MG63 (cell line): ENCODE measurements at regions not wholly inside any gene's neighbourhood (a gene's known extent, or its start where the extent isn't known, plus 50 kb on each side); places are given as distances from the start of the nearest gene placed in this dataset.

Experiments
- DNase-seq: peaks from one replicate; pipeline ENCODE4 v3.0.0-alpha.2; 2020
- H3K27me3 ChIP-seq: fragments of 250-450 bp; sonication (Bioruptor Pico); 2 replicates; pipeline ENCODE4 v1.5.1; 2020; ENCODE audit warnings: mild to moderate bottlenecking, moderate library complexity
- H3K36me3 ChIP-seq: fragments of 250-450 bp; sonication (Bioruptor Pico); 2 replicates; pipeline ENCODE4 v1.5.1; 2020; ENCODE audit warnings: mild to moderate bottlenecking, moderate library complexity
- H3K4me3 ChIP-seq: fragments of 250-450 bp; sonication (Bioruptor Pico); 2 replicates; pipeline ENCODE4 v1.5.1; 2020; ENCODE audit warnings: mild to moderate bottlenecking, moderate library complexity
- H3K9me3 ChIP-seq: fragments of 250-450 bp; sonication (Bioruptor Pico); 2 replicates; pipeline ENCODE4 v1.5.1; 2020; ENCODE audit warnings: mild to moderate bottlenecking, moderate library complexity

DNA sequence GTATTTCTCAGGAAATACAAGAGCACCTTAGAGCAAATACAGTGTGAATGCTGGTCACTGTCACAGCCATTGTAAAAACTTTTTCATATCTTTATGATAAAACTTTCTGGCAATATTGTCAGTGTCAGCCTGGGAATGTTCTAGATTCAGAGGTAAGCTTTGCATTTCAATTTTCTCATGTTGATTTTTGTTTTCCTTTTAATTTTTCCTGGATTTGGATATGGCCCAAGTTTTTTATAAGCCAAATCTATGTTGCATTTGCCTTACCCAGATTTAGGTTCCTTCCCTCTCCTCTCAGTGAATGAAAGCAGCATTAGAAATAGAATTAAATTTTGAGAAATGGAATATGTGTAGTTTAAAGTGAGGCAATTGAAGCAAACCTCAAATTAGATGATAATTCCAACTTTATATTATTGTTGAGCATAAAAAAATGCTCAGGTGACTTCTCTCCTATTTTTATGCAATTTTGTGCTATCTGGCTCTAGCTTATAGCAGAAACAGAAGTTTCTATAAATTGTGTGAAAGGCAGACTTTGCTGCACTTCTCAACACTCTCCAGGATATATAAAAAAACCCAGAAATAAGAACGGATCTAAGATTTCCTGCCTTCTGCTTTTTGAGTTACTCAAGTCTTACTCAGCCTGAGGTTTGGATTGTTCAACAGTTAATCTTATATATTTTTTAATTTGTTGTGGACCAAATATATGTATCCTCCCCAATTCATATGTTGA lies 368.2 kb upstream of the PRICKLE1 start:
- H3K36me3 ChIP-seq, result no peaks in the 10 kb centered on the region
- H3K27me3 ChIP-seq, result no peaks in the 10 kb centered on the region
- no peak overlapping the region for H3K4me3 ChIP-seq
- H3K9me3 ChIP-seq, result peaks cover 10% of the 10 kb centered on the region
- no peak for DNase-seq

GRCh38 chr12:42957136-42957535 lies 367.6 kb upstream of the PRICKLE1 start:
- peaks cover 10% of the 10 kb centered on the region for H3K9me3 ChIP-seq
- DNase-seq, result peak; percentile 52
- H3K4me3 ChIP-seq, result no peak overlapping the region
- H3K27me3 ChIP-seq, result no peaks in the 10 kb centered on the region
- no peaks in the 10 kb centered on the region for H3K36me3 ChIP-seq

DNA sequence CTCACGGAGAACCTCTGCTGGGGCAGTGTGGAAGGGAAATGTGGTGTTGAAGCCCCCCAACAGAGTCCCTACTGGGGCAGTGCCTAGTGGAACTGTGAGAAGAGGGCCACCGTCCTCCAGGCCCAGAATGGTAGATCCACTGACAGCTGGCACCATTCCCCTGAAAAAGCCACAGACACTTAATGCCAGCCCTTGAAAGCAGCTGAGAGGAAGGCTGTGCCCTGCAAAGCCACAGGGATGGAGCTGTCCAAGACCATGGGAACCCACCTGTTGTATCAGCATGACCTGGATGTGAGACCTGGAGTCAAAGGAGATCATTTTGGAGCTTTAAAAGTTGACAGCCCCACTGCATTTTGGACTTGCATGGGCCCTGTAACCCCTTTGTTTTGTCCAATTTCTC lies 363.5 kb upstream of the PRICKLE1 start:
- no peak for DNase-seq
- no peak overlapping the region for H3K4me3 ChIP-seq

DNA sequence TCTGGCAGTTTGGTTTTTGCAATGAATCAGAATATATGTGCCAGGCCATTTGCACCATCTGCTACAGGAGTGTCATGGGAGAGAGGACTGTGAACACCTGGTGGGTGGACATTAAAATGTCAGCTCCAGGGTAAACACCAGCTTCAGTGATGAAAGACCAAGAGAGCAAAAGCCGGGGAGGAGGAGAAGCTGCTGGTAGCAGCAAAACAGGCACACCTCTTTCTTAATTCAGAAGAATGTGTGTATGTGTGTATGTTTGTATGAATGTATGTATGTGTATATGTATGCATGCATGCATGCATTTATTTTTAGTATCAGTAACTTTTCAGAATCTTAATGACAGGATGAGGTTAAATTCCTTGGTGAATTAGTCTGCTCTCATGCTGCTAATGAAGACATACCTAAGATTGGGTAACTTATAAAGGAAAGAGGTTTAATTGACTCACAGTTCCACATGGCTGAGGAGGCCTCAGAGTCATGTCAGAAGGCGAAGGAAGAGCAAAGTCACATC lies 357.4 kb upstream of the PRICKLE1 start:
- Histone ChIP-seq H3K27me3 (no peaks in the 10 kb centered on the region), H3K9me3 (peaks cover 3% of the 10 kb centered on the region), H3K4me3 (no peak overlapping the region), H3K36me3 (no peaks in the 10 kb centered on the region)
- DNase-seq, result no peak

More for the DNA sequence above, 363.5 kb upstream of the PRICKLE1 start:
- H3K27me3 ChIP-seq, result no peaks in the 10 kb centered on the region
- H3K36me3 ChIP-seq, result no peaks in the 10 kb centered on the region
- no peaks in the 10 kb centered on the region; the same call in 1 of the 2 replicates for H3K9me3 ChIP-seq

DNA sequence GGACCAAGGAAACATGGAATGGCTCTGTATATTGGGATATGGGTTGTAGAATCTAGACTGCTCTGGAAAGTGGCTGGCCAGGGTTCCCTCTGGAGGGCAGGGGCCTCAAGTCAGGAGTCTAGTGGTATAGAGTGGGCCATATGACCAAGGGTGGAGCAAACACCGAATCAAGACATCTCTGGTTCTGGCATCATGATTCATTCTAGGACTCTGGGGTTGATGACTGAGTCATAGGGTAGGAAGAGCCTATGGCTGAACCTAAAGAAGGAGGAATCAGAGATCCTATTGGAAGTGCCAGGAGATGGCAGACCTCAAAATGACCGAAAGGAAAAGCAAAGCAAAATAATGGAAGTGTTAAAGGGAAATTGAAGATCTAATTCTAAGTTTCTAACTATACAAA lies 356.4 kb upstream of the PRICKLE1 start:
- Histone ChIP-seq H3K4me3 (no peak overlapping the region), H3K27me3 (no peaks in the 10 kb centered on the region)

DNA sequence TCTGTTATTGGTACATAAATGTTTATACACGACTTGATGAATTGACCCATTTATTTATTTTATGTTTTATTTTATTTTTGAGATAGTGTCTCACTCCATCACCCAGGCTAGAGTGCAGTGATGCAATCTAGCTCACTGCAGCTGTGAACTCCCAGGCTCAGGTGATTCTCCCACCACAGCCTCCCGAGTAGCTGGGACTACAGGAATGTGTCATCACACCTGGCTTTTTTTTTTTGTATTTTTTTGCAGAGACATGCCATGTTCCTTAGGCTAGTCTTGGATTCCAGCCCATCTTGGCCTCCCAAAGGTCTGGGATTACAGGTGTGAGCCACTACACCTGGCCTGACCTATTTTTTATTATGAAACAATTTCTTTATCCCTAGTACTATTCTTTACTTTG lies 355.0 kb upstream of the PRICKLE1 start:
- Histone ChIP-seq H3K9me3 (peaks cover 7% of the 10 kb centered on the region), H3K4me3 (no peak overlapping the region), H3K27me3 (no peaks in the 10 kb centered on the region), H3K36me3 (no peaks in the 10 kb centered on the region)
- DNase-seq, result no peak

More for the DNA sequence above, 356.4 kb upstream of the PRICKLE1 start:
- DNase-seq, result no peak
- no peaks in the 10 kb centered on the region for H3K36me3 ChIP-seq
- H3K9me3 ChIP-seq, result peaks cover 7% of the 10 kb centered on the region

- DNase-seq, result no peak
- Histone ChIP-seq H3K27me3 (no peaks in the 10 kb centered on the region), H3K9me3 (peaks cover 8% of the 10 kb centered on the region), H3K36me3 (no peaks in the 10 kb centered on the region), H3K4me3 (no peak overlapping the region)
These were observed 347.4 kb upstream of the PRICKLE1 start for GRCh38 chr12:42936991-42937390.

- no peaks in the 10 kb centered on the region for H3K27me3 ChIP-seq
- no peak for DNase-seq
- no peaks in the 10 kb centered on the region for H3K36me3 ChIP-seq
- peaks cover 5% of the 10 kb centered on the region for H3K9me3 ChIP-seq
- no peak overlapping the region for H3K4me3 ChIP-seq
These were observed 346.7 kb upstream of the PRICKLE1 start for GRCh38 chr12:42936260-42936659.

GRCh38 chr12:42935756-42936155 lies 346.2 kb upstream of the PRICKLE1 start:
- no peak for DNase-seq
- Histone ChIP-seq H3K4me3 (no peak overlapping the region), H3K36me3 (no peaks in the 10 kb centered on the region), H3K9me3 (peaks cover 4% of the 10 kb centered on the region), H3K27me3 (no peaks in the 10 kb centered on the region)

GRCh38 chr12:42935090-42935489 lies 345.5 kb upstream of the PRICKLE1 start:
- Histone ChIP-seq H3K27me3 (no peaks in the 10 kb centered on the region), H3K36me3 (no peaks in the 10 kb centered on the region), H3K9me3 (peaks cover 4% of the 10 kb centered on the region; the same call in 1 of the 2 replicates), H3K4me3 (no peak overlapping the region)
- no peak for DNase-seq

- no peak overlapping the region for H3K4me3 ChIP-seq
- 0 out of 2 replicates have a peak, but pooled peaks cover under 1% of the 10 kb centered on the region for H3K9me3 ChIP-seq
- no peaks in the 10 kb centered on the region for H3K27me3 ChIP-seq
- no peak for DNase-seq
- H3K36me3 ChIP-seq, result no peaks in the 10 kb centered on the region
These were observed 344.0 kb upstream of the PRICKLE1 start for GRCh38 chr12:42933461-42934081.

GRCh38 chr12:42932936-42933335 lies 343.4 kb upstream of the PRICKLE1 start:
- Histone ChIP-seq H3K9me3 (no peaks in the 10 kb centered on the region), H3K36me3 (no peaks in the 10 kb centered on the region), H3K4me3 (no peak overlapping the region), H3K27me3 (no peaks in the 10 kb centered on the region)
- DNase-seq, result no peak

GRCh38 chr12:42926232-42926631 lies 336.7 kb upstream of the PRICKLE1 start:
- Histone ChIP-seq H3K4me3 (no peak overlapping the region), H3K27me3 (no peaks in the 10 kb centered on the region), H3K36me3 (no peaks in the 10 kb centered on the region), H3K9me3 (no peaks in the 10 kb centered on the region; the same call in 1 of the 2 replicates)
- DNase-seq, result no peak

- no peaks in the 10 kb centered on the region for H3K27me3 ChIP-seq
- no peaks in the 10 kb centered on the region for H3K36me3 ChIP-seq
- DNase-seq, result no peak
- H3K9me3 ChIP-seq, result no peaks in the 10 kb centered on the region; the same call in 1 of the 2 replicates
- H3K4me3 ChIP-seq, result no peak overlapping the region
These were observed 334.9 kb upstream of the PRICKLE1 start for GRCh38 chr12:42924482-42924881.

DNA sequence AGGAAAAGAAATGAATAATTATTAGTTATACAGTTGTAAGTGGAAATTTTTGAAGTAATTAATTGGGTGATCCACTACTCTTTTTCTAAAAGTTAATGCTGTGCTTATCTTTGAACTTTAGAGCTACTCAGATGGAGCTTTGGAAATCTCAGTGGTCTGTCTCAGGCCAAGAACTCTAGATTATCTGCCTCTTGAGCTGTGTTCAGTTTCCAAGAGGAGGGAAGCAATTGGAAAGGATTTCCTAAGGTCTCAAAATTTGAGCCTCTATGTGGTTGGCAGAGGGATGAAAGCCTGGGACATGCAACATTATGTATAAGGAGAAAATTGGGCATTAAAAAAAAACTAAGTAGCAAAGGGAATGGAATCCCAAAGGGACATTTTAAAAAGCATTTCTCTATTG lies 334.0 kb upstream of the PRICKLE1 start:
- no peaks in the 10 kb centered on the region for H3K36me3 ChIP-seq
- no peaks in the 10 kb centered on the region for H3K27me3 ChIP-seq
- DNase-seq, result no peak
- no peaks in the 10 kb centered on the region; the same call in 1 of the 2 replicates for H3K9me3 ChIP-seq
- H3K4me3 ChIP-seq, result no peak overlapping the region

- Histone ChIP-seq H3K36me3 (no peaks in the 10 kb centered on the region), H3K27me3 (no peaks in the 10 kb centered on the region), H3K4me3 (no peak overlapping the region), H3K9me3 (no peaks in the 10 kb centered on the region; the same call in 1 of the 2 replicates)
- DNase-seq, result no peak
These were observed 333.6 kb upstream of the PRICKLE1 start for GRCh38 chr12:42923156-42923555.

GRCh38 chr12:42922505-42922850 lies 332.9 kb upstream of the PRICKLE1 start:
- no peaks in the 10 kb centered on the region for H3K36me3 ChIP-seq
- DNase-seq, result no peak
- H3K9me3 ChIP-seq, result no peaks in the 10 kb centered on the region; the same call in 1 of the 2 replicates
- no peaks in the 10 kb centered on the region for H3K27me3 ChIP-seq
- H3K4me3 ChIP-seq, result no peak overlapping the region
